Endothelial cell of umbilical vein (primary cell): ENCODE measurements at regions not wholly inside any gene's neighbourhood (a gene's known extent, or its start where the extent isn't known, plus 50 kb on each side); places are given as distances from the start of the nearest gene placed in this dataset.

Experiments
- BruUV-seq: library from RNA; stranded (reverse); fragments of 400-500 nt; replicated peaks from 2 replicates; lab custom pipeline; 2021; lab: Mats Ljungman, UMichigan
- CTCF ChIA-PET: fragments of 300-600, 350-600 bp; sonication (Branson Sonifier 250); formaldehyde crosslinking; loops from one replicate; lab custom pipeline; 2021; ENCODE audit warnings: antibody characterized with exemption, inconsistent platforms; lab: Charles Lee
- POLR2A ChIA-PET: fragments of 300-600, 350-600 bp; sonication (Branson Sonifier 250); formaldehyde crosslinking; loops from one replicate; lab custom pipeline; 2021; ENCODE audit warnings: antibody characterized with exemption, inconsistent platforms; lab: Charles Lee
- DNase-seq: peaks from one replicate; pipeline ENCODE4 v3.0.0-alpha.2; 2011; ENCODE audit warnings: low read depth, low spot score
- FAIRE-seq: peaks from 2 replicates; lab custom pipeline; 2011; peaks lifted over from hg19 to GRCh38; lab: Jason Lieb, UNC
- H2AFZ ChIP-seq: 2 replicates; pipeline ENCODE4 v1.6.0; 2012; ENCODE audit warnings: low read depth, low read length, control low read depth, inconsistent platforms
- H3K27ac ChIP-seq: 2 replicates; pipeline ENCODE4 v1.5.1; 2011; ENCODE audit warnings: low read depth, mild to moderate bottlenecking, control low read depth, low read length, moderate library complexity; ENCODE audit not compliant: insufficient read depth
- H3K27me3 ChIP-seq, 2 experiments: 2 replicates each; pipeline versions ENCODE4 v1.6.0 to v1.6.1; 2011; ENCODE audit warnings: low read length in 2 of 2, mixed read lengths in 1 of 2; ENCODE audit not compliant: control insufficient read depth in 2 of 2, insufficient read depth in 2 of 2
- H3K36me3 ChIP-seq, 2 experiments: 2 replicates in 1 of 2; 3 replicates in 1 of 2; pipeline ENCODE4 v1.5.1; 2011; ENCODE audit warnings: low read length in 2 of 2, mild to moderate bottlenecking in 1 of 2, moderate library complexity in 1 of 2; ENCODE audit not compliant: control insufficient read depth in 2 of 2, insufficient read depth in 2 of 2; ENCODE audit errors: extremely low read depth in 1 of 2
- H3K4me1 ChIP-seq: 3 replicates; pipeline ENCODE4 v1.5.1; 2011; ENCODE audit warnings: mild to moderate bottlenecking, low read length; ENCODE audit not compliant: control insufficient read depth, insufficient read depth; ENCODE audit errors: extremely low read depth
- H3K4me2 ChIP-seq: 2 replicates; pipeline ENCODE4 v1.6.1; 2011; ENCODE audit warnings: low read length, control low read depth, mixed read lengths; ENCODE audit not compliant: insufficient read depth
- H3K4me3 ChIP-seq, 3 experiments: fragments of 200-600 bp in 1 of 3; sonication (generic), shearing (Covaris generic) in 1 of 3; replicated peaks in 1 of 3; 2 replicates each; pipeline ENCODE4 v1.5.1; 2011 to 2016; ENCODE audit warnings: control low read depth in 3 of 3, low read length in 3 of 3, mild to moderate bottlenecking in 2 of 3, inconsistent platforms in 1 of 3, low read depth in 1 of 3, moderate library complexity in 1 of 3; ENCODE audit not compliant: insufficient read depth in 1 of 3
- H3K79me2 ChIP-seq: 2 replicates; pipeline ENCODE4 v1.6.0; 2012; ENCODE audit warnings: low read length, inconsistent platforms; ENCODE audit not compliant: control insufficient read depth, insufficient read depth
- H3K9ac ChIP-seq: replicated peaks from 2 replicates; pipeline ENCODE3; 2011; ENCODE audit warnings: low read length, control low read depth; ENCODE audit not compliant: insufficient read depth; ENCODE audit errors: extremely low read depth
- H3K9me1 ChIP-seq: replicated peaks from 3 replicates; pipeline ENCODE4 v1.6.0; 2011; ENCODE audit warnings: mild to moderate bottlenecking, low read length; ENCODE audit not compliant: control insufficient read depth, insufficient read depth; ENCODE audit errors: extremely low read depth
- H3K9me3 ChIP-seq: replicated peaks from 2 replicates; pipeline ENCODE4 v1.5.1; 2012; ENCODE audit warnings: low read length, inconsistent platforms; ENCODE audit not compliant: control insufficient read depth, insufficient read depth
- H4K20me1 ChIP-seq: replicated peaks from 2 replicates; pipeline ENCODE3; 2011; ENCODE audit warnings: mild to moderate bottlenecking, low read length; ENCODE audit not compliant: control insufficient read depth, insufficient read depth; ENCODE audit errors: extremely low read depth
- POLR2A ChIP-seq: IDR thresholded peaks from 2 replicates; pipeline ENCODE4 v1.6.1; 2012; ENCODE audit warnings: low read depth, mild to moderate bottlenecking, control low read depth, low read length
- POLR2AphosphoS5 ChIP-seq: IDR thresholded peaks from 2 replicates; pipeline ENCODE4 v1.6.1; 2012; ENCODE audit warnings: low read depth, mild to moderate bottlenecking, control low read depth, low read length, moderate library complexity; ENCODE audit not compliant: insufficient read depth
- dilution Hi-C: fragments of 300-500 bp; cut with MboI; formaldehyde crosslinking; loops from one replicate; pipeline ENCODE4 v1.15.0; 2019; ENCODE audit warnings: low sequenced_read_pairs; ENCODE audit not compliant: extremely low pct_ligation_motif_present
- intact Hi-C: fragments of 100-400 bp; cut with micrococcal nuclease; formaldehyde crosslinking; loops from one replicate; pipeline ENCODE4 v1.10.0; 2022
- TF ChIP-seq, protein P1 (sequence below), 2 donors: IDR thresholded peaks; 1 replicate in 1 of 2; 2 replicates in 1 of 2; pipeline ENCODE4 v1.5.1; 2011; ENCODE audit warnings: low read length in 2 of 2, mild to moderate bottlenecking in 2 of 2, moderate library complexity in 2 of 2, control low read depth in 1 of 2, inconsistent platforms in 1 of 2, low read depth in 1 of 2; ENCODE audit not compliant: insufficient read depth in 1 of 2; ENCODE audit errors: extremely low read depth in 1 of 2

DNA sequence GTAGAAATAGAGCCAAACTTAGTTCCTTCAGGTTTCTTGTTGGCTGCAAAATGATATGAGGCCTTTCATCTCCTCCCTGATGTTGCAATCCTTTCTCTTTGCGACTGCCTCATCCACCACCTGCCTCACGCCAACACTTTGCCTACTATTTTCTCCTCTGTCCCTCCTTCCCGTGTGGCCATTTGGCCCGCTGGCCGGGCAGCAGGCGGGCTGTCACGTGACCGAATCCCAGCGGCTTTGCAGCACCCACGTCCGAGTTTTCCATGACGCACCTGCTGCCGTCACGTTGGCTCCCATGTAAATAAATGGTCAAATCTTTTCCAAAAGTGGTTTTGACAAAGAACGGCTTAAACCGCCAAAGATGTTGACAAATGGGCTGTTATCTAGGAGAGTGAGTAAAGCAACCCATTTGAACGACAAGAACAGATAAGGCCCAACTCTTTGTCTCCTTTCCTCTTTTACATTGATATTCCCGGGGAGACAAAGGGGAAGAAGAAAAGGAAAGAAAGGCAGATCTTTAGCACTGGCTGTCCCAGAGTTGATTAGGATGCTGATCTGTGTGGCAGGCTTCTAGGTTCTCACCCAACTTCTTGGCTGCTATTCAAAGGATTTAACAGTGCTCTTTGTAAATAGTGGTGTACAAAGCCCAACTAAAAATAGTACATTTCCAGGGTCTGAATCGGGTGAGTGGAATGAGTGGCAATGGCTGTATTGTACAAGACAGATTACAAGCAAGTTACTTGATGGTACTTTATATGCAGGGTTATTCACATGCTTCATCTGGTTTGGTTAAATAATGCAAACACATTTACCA is 174.2 kb upstream of the JADE1 start:
- no peaks in the 10 kb centered on the region for H3K79me2 ChIP-seq
- no peaks in the 10 kb centered on the region for H4K20me1 ChIP-seq
- no peaks in the 10 kb centered on the region for H3K9me1 ChIP-seq
- no peak overlapping the region for H3K9ac ChIP-seq
- no peak for TF ChIP-seq POLR2A
- TF ChIP-seq, protein P1, sequence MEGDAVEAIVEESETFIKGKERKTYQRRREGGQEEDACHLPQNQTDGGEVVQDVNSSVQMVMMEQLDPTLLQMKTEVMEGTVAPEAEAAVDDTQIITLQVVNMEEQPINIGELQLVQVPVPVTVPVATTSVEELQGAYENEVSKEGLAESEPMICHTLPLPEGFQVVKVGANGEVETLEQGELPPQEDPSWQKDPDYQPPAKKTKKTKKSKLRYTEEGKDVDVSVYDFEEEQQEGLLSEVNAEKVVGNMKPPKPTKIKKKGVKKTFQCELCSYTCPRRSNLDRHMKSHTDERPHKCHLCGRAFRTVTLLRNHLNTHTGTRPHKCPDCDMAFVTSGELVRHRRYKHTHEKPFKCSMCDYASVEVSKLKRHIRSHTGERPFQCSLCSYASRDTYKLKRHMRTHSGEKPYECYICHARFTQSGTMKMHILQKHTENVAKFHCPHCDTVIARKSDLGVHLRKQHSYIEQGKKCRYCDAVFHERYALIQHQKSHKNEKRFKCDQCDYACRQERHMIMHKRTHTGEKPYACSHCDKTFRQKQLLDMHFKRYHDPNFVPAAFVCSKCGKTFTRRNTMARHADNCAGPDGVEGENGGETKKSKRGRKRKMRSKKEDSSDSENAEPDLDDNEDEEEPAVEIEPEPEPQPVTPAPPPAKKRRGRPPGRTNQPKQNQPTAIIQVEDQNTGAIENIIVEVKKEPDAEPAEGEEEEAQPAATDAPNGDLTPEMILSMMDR (IDR thresholded peaks at IDR 0.05; ENCODE audit: extremely low read depth in 1 of 2, insufficient read depth in 1 of 2, low read depth in 1 of 2, low read length in 2 of 2), result no peak
- intact Hi-C loops (no loop called here), dilution Hi-C loops (no loop called here)
- no peak overlapping the region for H2AFZ ChIP-seq
- H3K4me2 ChIP-seq, result no peak overlapping the region
- POLR2A ChIA-PET, result no interaction called here
- H3K27ac ChIP-seq, result no peak overlapping the region
- no TSS peak for BruUV-seq
- DNase-seq, result no peak
- CTCF ChIA-PET, result interaction anchor here (0.8 kb wide), 1 partner anchor 181 kb away, joined by 5 read pairs; no protein-coding TSS in a partner anchor
- no peak for FAIRE-seq
- no peaks in the 10 kb centered on the region for H3K9me3 ChIP-seq
- H3K36me3 ChIP-seq, result no peaks in the 10 kb centered on the region
- H3K4me3 ChIP-seq, result no peak overlapping the region
- no peaks in the 10 kb centered on the region for H3K4me1 ChIP-seq
- H3K27me3 ChIP-seq, result no peaks in the 10 kb centered on the region

- H4K20me1 ChIP-seq, result no peaks in the 10 kb centered on the region
- no peak overlapping the region for H3K4me3 ChIP-seq
- no peak for FAIRE-seq
- no peak overlapping the region for H3K9ac ChIP-seq
- H3K36me3 ChIP-seq, result no peaks in the 10 kb centered on the region
- H3K27ac ChIP-seq, result no peak overlapping the region
- no TSS peak for BruUV-seq
- DNase-seq, result no peak
- no peaks in the 10 kb centered on the region for H3K79me2 ChIP-seq
- dilution Hi-C loops (no loop called here), intact Hi-C loops (no loop called here)
- no peak overlapping the region for H3K4me2 ChIP-seq
- ChIA-PET POLR2A (no interaction called here), CTCF (interaction anchor here (0.9 kb wide), 1 partner anchor 12 kb away, joined by 4 read pairs; no protein-coding TSS in a partner anchor)
- no peak overlapping the region for H2AFZ ChIP-seq
- H3K27me3 ChIP-seq, result no peaks in the 10 kb centered on the region
- TF ChIP-seq, protein P1 (IDR thresholded peaks at IDR 0.05; ENCODE audit: extremely low read depth in 1 of 2, insufficient read depth in 1 of 2, low read depth in 1 of 2, low read length in 2 of 2), result no peak
- TF ChIP-seq POLR2AphosphoS5 (no peak), POLR2A (no peak)
- no peaks in the 10 kb centered on the region for H3K9me1 ChIP-seq
- H3K4me1 ChIP-seq, result no peaks in the 10 kb centered on the region
- H3K9me3 ChIP-seq, result no peaks in the 10 kb centered on the region
Observed at GRCh38 chr4:128633067-128633466, 176.4 kb upstream of the JADE1 start.
